ENCODE measurements at regions not wholly inside any gene's neighbourhood (a gene's known extent, or its start where the extent isn't known, plus 50 kb on each side); places are given as distances from the start of the nearest gene placed in this dataset.

DNA sequence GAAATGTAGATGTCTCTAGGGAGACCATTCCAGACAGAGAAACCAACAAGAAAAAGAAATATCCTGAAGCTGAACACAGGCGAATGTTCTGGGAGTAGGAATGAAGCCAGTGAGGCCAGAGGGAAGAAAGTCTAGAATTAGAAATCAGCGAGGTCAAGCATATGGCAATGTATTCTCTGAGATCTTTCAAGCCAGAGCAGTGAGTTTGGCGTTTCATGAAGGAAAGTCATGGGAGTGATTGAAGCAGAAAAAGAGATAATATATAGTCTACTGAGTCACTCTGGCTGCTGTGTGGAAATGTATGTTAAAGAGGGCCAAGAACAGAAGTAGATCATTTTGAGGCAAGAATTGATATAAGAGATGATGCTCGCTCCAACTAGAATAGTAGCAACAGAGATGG, 576.0 kb downstream of the PCDH17 start:
- TF ChIP-seq, protein P1, sequence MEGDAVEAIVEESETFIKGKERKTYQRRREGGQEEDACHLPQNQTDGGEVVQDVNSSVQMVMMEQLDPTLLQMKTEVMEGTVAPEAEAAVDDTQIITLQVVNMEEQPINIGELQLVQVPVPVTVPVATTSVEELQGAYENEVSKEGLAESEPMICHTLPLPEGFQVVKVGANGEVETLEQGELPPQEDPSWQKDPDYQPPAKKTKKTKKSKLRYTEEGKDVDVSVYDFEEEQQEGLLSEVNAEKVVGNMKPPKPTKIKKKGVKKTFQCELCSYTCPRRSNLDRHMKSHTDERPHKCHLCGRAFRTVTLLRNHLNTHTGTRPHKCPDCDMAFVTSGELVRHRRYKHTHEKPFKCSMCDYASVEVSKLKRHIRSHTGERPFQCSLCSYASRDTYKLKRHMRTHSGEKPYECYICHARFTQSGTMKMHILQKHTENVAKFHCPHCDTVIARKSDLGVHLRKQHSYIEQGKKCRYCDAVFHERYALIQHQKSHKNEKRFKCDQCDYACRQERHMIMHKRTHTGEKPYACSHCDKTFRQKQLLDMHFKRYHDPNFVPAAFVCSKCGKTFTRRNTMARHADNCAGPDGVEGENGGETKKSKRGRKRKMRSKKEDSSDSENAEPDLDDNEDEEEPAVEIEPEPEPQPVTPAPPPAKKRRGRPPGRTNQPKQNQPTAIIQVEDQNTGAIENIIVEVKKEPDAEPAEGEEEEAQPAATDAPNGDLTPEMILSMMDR (conservative IDR thresholded peaks at IDR 0.05; ENCODE audit: low read length), result no peak
- TF ChIP-seq EZH2phosphoT487 (IDR thresholded peaks at IDR 0.05; ENCODE audit: borderline replicate concordance), result no peak
